ENCODE measurements at regions not wholly inside any gene's neighbourhood (a gene's known extent, or its start where the extent isn't known, plus 50 kb on each side); places are given as distances from the start of the nearest gene placed in this dataset.

- TF ChIP-seq EZH2 (IDR thresholded peaks at IDR 0.05; ENCODE audit: borderline replicate concordance, low read length) (no peak), CTCF (conservative IDR thresholded peaks at IDR 0.05 in 1 of 2, IDR thresholded peaks at IDR 0.05 in 1 of 2; ENCODE audit: extremely low read depth in 1 of 2, insufficient read depth in 1 of 2, low read depth in 1 of 2, low read length in 2 of 2) (no peak)
These were observed 158.1 kb downstream of the ATP23 start for GRCh38 chr12:58099476-58099875.

Data from mammary epithelial cell (primary cell).